ENCODE measurements at regions not wholly inside any gene's neighbourhood (a gene's known extent, or its start where the extent isn't known, plus 50 kb on each side); places are given as distances from the start of the nearest gene placed in this dataset.

GRCh38 chr1:214120951-214121350 is 133.2 kb downstream of the PROX1 start:
- H3K23ac ChIP-seq (ENCODE audit: insufficient read length, low read depth, low read length), result no peak overlapping the region
- peaks cover 9% of the 10 kb centered on the region; the same call in 1 of the 2 replicates for H3K27me3 Mint-ChIP-seq (ENCODE audit: low read depth)
- no peak overlapping the region for H4K8ac ChIP-seq (replicated peaks; ENCODE audit: insufficient read length, low read depth, low read length)
- no peak overlapping the region for H2BK20ac ChIP-seq (ENCODE audit: low read depth, low read length, poor library complexity, severe bottlenecking)
- no peak overlapping the region for H3T11ph ChIP-seq (ENCODE audit: low read length)
- H4K91ac ChIP-seq (ENCODE audit: insufficient read length, low read depth, low read length), result no peak overlapping the region
- H2AK5ac ChIP-seq (ENCODE audit: insufficient read length, low read length), result no peak overlapping the region
- no peak overlapping the region for H2AFZ ChIP-seq (ENCODE audit: low read length)
- H3K27ac ChIP-seq (ENCODE audit: insufficient read length, low read depth, low read length), result no peak overlapping the region
- H2BK5ac ChIP-seq (ENCODE audit: insufficient read length, low read length), result no peak overlapping the region
- H3K79me1 ChIP-seq (ENCODE audit: insufficient read depth, low read depth, low read length, poor library complexity, severe bottlenecking), result no peaks in the 10 kb centered on the region
- H3K14ac ChIP-seq (ENCODE audit: insufficient read depth, low read length), result no peak overlapping the region
- H3K4me2 ChIP-seq (ENCODE audit: insufficient read depth, insufficient read length, low read length), result no peak overlapping the region
- no peak for DNase-seq
- H3K23me2 ChIP-seq (ENCODE audit: insufficient read length, low read depth, low read length, poor library complexity, severe bottlenecking), result no peaks in the 10 kb centered on the region
- TF ChIP-seq CTCF (conservative IDR thresholded peaks at IDR 0.05), result no peak
- H3K4me1 ChIP-seq (ENCODE audit: insufficient read depth, low read length), result no peaks in the 10 kb centered on the region
- H3K9ac ChIP-seq (ENCODE audit: extremely low read depth, insufficient read length, low read length), result no peak overlapping the region
- no peak overlapping the region for H4K5ac ChIP-seq (ENCODE audit: insufficient read length, low read depth, low read length)
- no peak overlapping the region for H3K56ac ChIP-seq (ENCODE audit: insufficient read length, low read depth, low read length)
- H3K36me3 Mint-ChIP-seq (ENCODE audit: insufficient read depth in 1 of 3, low read depth in 3 of 3), result peaks cover 0 to 17% (median 9%) of the 10 kb centered on the region in 3 experiments; a peak in 5 of 7 replicates
- H2BK15ac ChIP-seq (ENCODE audit: low read depth, low read length), result no peak overlapping the region
- no peak overlapping the region for H2BK120ac ChIP-seq (ENCODE audit: low read depth, low read length, poor library complexity, severe bottlenecking)
- H4K20me1 ChIP-seq (ENCODE audit: control insufficient read depth, insufficient read depth, insufficient read length), result no peaks in the 10 kb centered on the region
- H3K4me3 Mint-ChIP-seq, result no peak overlapping the region
- WGBS (ENCODE audit: extremely low coverage, insufficient read length, low lambda C conversion rate), result no CpG with 5 or more reads among the region's 6 CpGs
- no peak overlapping the region for H3K18ac ChIP-seq (ENCODE audit: insufficient read length, low read depth, low read length)
- no peaks in the 10 kb centered on the region for H3K79me2 ChIP-seq (ENCODE audit: insufficient read depth, low read length)
- H3K9me3 Mint-ChIP-seq, result peaks cover 18% of the 10 kb centered on the region in 2 experiments
- H3K27me3 ChIP-seq (ENCODE audit: insufficient read depth, low read length), result no peaks in the 10 kb centered on the region
- no peak overlapping the region for H2BK12ac ChIP-seq (ENCODE audit: insufficient read length, low read depth, low read length)
- peaks cover 16 to 19% of the 10 kb centered on the region in 2 experiments for H3K4me1 Mint-ChIP-seq
- no peak overlapping the region for H3K4ac ChIP-seq (ENCODE audit: low read depth, low read length)
- H3K9me3 ChIP-seq (ENCODE audit: control insufficient read depth, low read depth, low read length), result peaks cover 8% of the 10 kb centered on the region
- no peak overlapping the region for H3K27ac Mint-ChIP-seq

All from H9 (cell line).